Endothelial cell of umbilical vein (primary cell): ENCODE measurements at regions not wholly inside any gene's neighbourhood (a gene's known extent, or its start where the extent isn't known, plus 50 kb on each side); places are given as distances from the start of the nearest gene placed in this dataset.

Experiments
- BruUV-seq: library from RNA; stranded (reverse); fragments of 400-500 nt; replicated peaks from 2 replicates; lab custom pipeline; 2021; lab: Mats Ljungman, UMichigan
- CTCF ChIA-PET: fragments of 300-600, 350-600 bp; sonication (Branson Sonifier 250); formaldehyde crosslinking; loops from one replicate; lab custom pipeline; 2021; ENCODE audit warnings: antibody characterized with exemption, inconsistent platforms; lab: Charles Lee
- POLR2A ChIA-PET: fragments of 300-600, 350-600 bp; sonication (Branson Sonifier 250); formaldehyde crosslinking; loops from one replicate; lab custom pipeline; 2021; ENCODE audit warnings: antibody characterized with exemption, inconsistent platforms; lab: Charles Lee
- DNase-seq: peaks from one replicate; pipeline ENCODE4 v3.0.0-alpha.2; 2011; ENCODE audit warnings: low read depth, low spot score
- FAIRE-seq: peaks from 2 replicates; lab custom pipeline; 2011; peaks lifted over from hg19 to GRCh38; lab: Jason Lieb, UNC
- H2AFZ ChIP-seq: 2 replicates; pipeline ENCODE4 v1.6.0; 2012; ENCODE audit warnings: low read depth, low read length, control low read depth, inconsistent platforms
- H3K27ac ChIP-seq: 2 replicates; pipeline ENCODE4 v1.5.1; 2011; ENCODE audit warnings: low read depth, mild to moderate bottlenecking, control low read depth, low read length, moderate library complexity; ENCODE audit not compliant: insufficient read depth
- H3K27me3 ChIP-seq, 2 experiments: 2 replicates each; pipeline versions ENCODE4 v1.6.0 to v1.6.1; 2011; ENCODE audit warnings: low read length in 2 of 2, mixed read lengths in 1 of 2; ENCODE audit not compliant: control insufficient read depth in 2 of 2, insufficient read depth in 2 of 2
- H3K36me3 ChIP-seq, 2 experiments: 2 replicates in 1 of 2; 3 replicates in 1 of 2; pipeline ENCODE4 v1.5.1; 2011; ENCODE audit warnings: low read length in 2 of 2, mild to moderate bottlenecking in 1 of 2, moderate library complexity in 1 of 2; ENCODE audit not compliant: control insufficient read depth in 2 of 2, insufficient read depth in 2 of 2; ENCODE audit errors: extremely low read depth in 1 of 2
- H3K4me1 ChIP-seq: 3 replicates; pipeline ENCODE4 v1.5.1; 2011; ENCODE audit warnings: mild to moderate bottlenecking, low read length; ENCODE audit not compliant: control insufficient read depth, insufficient read depth; ENCODE audit errors: extremely low read depth
- H3K4me2 ChIP-seq: 2 replicates; pipeline ENCODE4 v1.6.1; 2011; ENCODE audit warnings: low read length, control low read depth, mixed read lengths; ENCODE audit not compliant: insufficient read depth
- H3K4me3 ChIP-seq, 3 experiments: fragments of 200-600 bp in 1 of 3; sonication (generic), shearing (Covaris generic) in 1 of 3; replicated peaks in 1 of 3; 2 replicates each; pipeline ENCODE4 v1.5.1; 2011 to 2016; ENCODE audit warnings: control low read depth in 3 of 3, low read length in 3 of 3, mild to moderate bottlenecking in 2 of 3, inconsistent platforms in 1 of 3, low read depth in 1 of 3, moderate library complexity in 1 of 3; ENCODE audit not compliant: insufficient read depth in 1 of 3
- H3K79me2 ChIP-seq: 2 replicates; pipeline ENCODE4 v1.6.0; 2012; ENCODE audit warnings: low read length, inconsistent platforms; ENCODE audit not compliant: control insufficient read depth, insufficient read depth
- H3K9ac ChIP-seq: replicated peaks from 2 replicates; pipeline ENCODE3; 2011; ENCODE audit warnings: low read length, control low read depth; ENCODE audit not compliant: insufficient read depth; ENCODE audit errors: extremely low read depth
- H3K9me1 ChIP-seq: replicated peaks from 3 replicates; pipeline ENCODE4 v1.6.0; 2011; ENCODE audit warnings: mild to moderate bottlenecking, low read length; ENCODE audit not compliant: control insufficient read depth, insufficient read depth; ENCODE audit errors: extremely low read depth
- H3K9me3 ChIP-seq: replicated peaks from 2 replicates; pipeline ENCODE4 v1.5.1; 2012; ENCODE audit warnings: low read length, inconsistent platforms; ENCODE audit not compliant: control insufficient read depth, insufficient read depth
- H4K20me1 ChIP-seq: replicated peaks from 2 replicates; pipeline ENCODE3; 2011; ENCODE audit warnings: mild to moderate bottlenecking, low read length; ENCODE audit not compliant: control insufficient read depth, insufficient read depth; ENCODE audit errors: extremely low read depth
- CTCF ChIP-seq, 2 donors: IDR thresholded peaks; 1 replicate in 1 of 2; 2 replicates in 1 of 2; pipeline ENCODE4 v1.5.1; 2011; ENCODE audit warnings: low read length in 2 of 2, mild to moderate bottlenecking in 2 of 2, moderate library complexity in 2 of 2, control low read depth in 1 of 2, inconsistent platforms in 1 of 2, low read depth in 1 of 2; ENCODE audit not compliant: insufficient read depth in 1 of 2; ENCODE audit errors: extremely low read depth in 1 of 2
- EZH2 ChIP-seq: IDR thresholded peaks from 2 replicates; pipeline ENCODE4 v1.6.1; 2012; ENCODE audit warnings: borderline replicate concordance, low read depth, mild to moderate bottlenecking, moderate library complexity, low read length, inconsistent platforms; ENCODE audit not compliant: severe bottlenecking
- FOS ChIP-seq: IDR thresholded peaks from 2 replicates; pipeline ENCODE4 v1.6.1; 2011; ENCODE audit warnings: mild to moderate bottlenecking, low read length, moderate library complexity, borderline replicate concordance; ENCODE audit not compliant: insufficient read depth
- GATA2 ChIP-seq: IDR thresholded peaks from 2 replicates; pipeline ENCODE4 v1.7.0; 2011; ENCODE audit warnings: low read depth, mild to moderate bottlenecking, moderate library complexity, mixed read lengths, low read length; ENCODE audit not compliant: insufficient read length, insufficient read depth
- JUN ChIP-seq: IDR thresholded peaks from 2 replicates; pipeline ENCODE4 v1.6.1; 2011; ENCODE audit warnings: borderline replicate concordance, low read depth; ENCODE audit not compliant: insufficient read length, insufficient read depth
- MAX ChIP-seq: IDR thresholded peaks from 2 replicates; pipeline ENCODE4 v1.6.1; 2011; ENCODE audit not compliant: insufficient read depth, insufficient read length
- MYC ChIP-seq: IDR thresholded peaks from one replicate; pipeline ENCODE4 v1.6.1; 2011; ENCODE audit warnings: mild to moderate bottlenecking, low read depth, low read length
- POLR2A ChIP-seq: IDR thresholded peaks from 2 replicates; pipeline ENCODE4 v1.6.1; 2012; ENCODE audit warnings: low read depth, mild to moderate bottlenecking, control low read depth, low read length
- POLR2AphosphoS5 ChIP-seq: IDR thresholded peaks from 2 replicates; pipeline ENCODE4 v1.6.1; 2012; ENCODE audit warnings: low read depth, mild to moderate bottlenecking, control low read depth, low read length, moderate library complexity; ENCODE audit not compliant: insufficient read depth
- dilution Hi-C: fragments of 300-500 bp; cut with MboI; formaldehyde crosslinking; loops from one replicate; pipeline ENCODE4 v1.15.0; 2019; ENCODE audit warnings: low sequenced_read_pairs; ENCODE audit not compliant: extremely low pct_ligation_motif_present
- intact Hi-C: fragments of 100-400 bp; cut with micrococcal nuclease; formaldehyde crosslinking; loops from one replicate; pipeline ENCODE4 v1.10.0; 2022

- Histone ChIP-seq H3K79me2 (no peaks in the 10 kb centered on the region), H3K4me2 (no peak overlapping the region), H3K27ac (no peak overlapping the region), H3K36me3 (no peaks in the 10 kb centered on the region), H3K4me3 (no peak overlapping the region), H3K9me1 (no peaks in the 10 kb centered on the region), H4K20me1 (no peaks in the 10 kb centered on the region), H3K4me1 (no peaks in the 10 kb centered on the region), H3K27me3 (no peaks in the 10 kb centered on the region), H3K9ac (no peak overlapping the region), H2AFZ (no peak overlapping the region), H3K9me3 (no peaks in the 10 kb centered on the region)
- intact Hi-C loops = no loop called here
- TF ChIP-seq EZH2 (no peak), JUN (no peak), MYC (no peak), CTCF (IDR thresholded peaks at IDR 0.05; ENCODE audit: extremely low read depth in 1 of 2, insufficient read depth in 1 of 2, low read depth in 1 of 2, low read length in 2 of 2) (no peak), POLR2A (no peak), FOS (no peak), GATA2 (no peak), POLR2AphosphoS5 (no peak), MAX (no peak)
- dilution Hi-C loops = no loop called here
- FAIRE-seq = no peak
- no TSS peak for BruUV-seq
- ChIA-PET CTCF (interaction anchor here (1.5 kb wide), 1 partner anchor 26 kb away, joined by 6 read pairs; no protein-coding TSS in a partner anchor), POLR2A (no interaction called here)
- no peak for DNase-seq
Observed at GRCh38 chr9:93801120-93801519, 154.0 kb downstream of the BARX1 start.
